H9 (cell line): ENCODE measurements at regions not wholly inside any gene's neighbourhood (a gene's known extent, or its start where the extent isn't known, plus 50 kb on each side); places are given as distances from the start of the nearest gene placed in this dataset.

Experiments
- DNase-seq: peaks from one replicate; pipeline ENCODE4 v3.0.0-alpha.2; 2017
- H2AFZ ChIP-seq: one replicate; pipeline ENCODE4 v1.6.1; 2013; ENCODE audit warnings: mild to moderate bottlenecking, low read length, control low read depth, moderate library complexity
- H2AK5ac ChIP-seq: 2 replicates; pipeline ENCODE4 v1.6.1; 2013; ENCODE audit warnings: low read length, control low read depth, mixed read lengths; ENCODE audit not compliant: insufficient read length
- H2BK120ac ChIP-seq: one replicate; pipeline ENCODE4 v1.6.1; 2013; ENCODE audit warnings: low read depth, mild to moderate bottlenecking, low read length, control low read depth, inconsistent platforms; ENCODE audit not compliant: poor library complexity, severe bottlenecking
- H2BK12ac ChIP-seq: 2 replicates; pipeline ENCODE4 v1.6.1; 2013; ENCODE audit warnings: low read length, control low read depth, mixed read lengths, low read depth; ENCODE audit not compliant: insufficient read length
- H2BK15ac ChIP-seq: 2 replicates; pipeline ENCODE4 v1.6.1; 2013; ENCODE audit warnings: low read depth, low read length, control low read depth
- H2BK20ac ChIP-seq: one replicate; pipeline ENCODE4 v1.6.1; 2013; ENCODE audit warnings: low read depth, mild to moderate bottlenecking, low read length, control low read depth, inconsistent platforms; ENCODE audit not compliant: poor library complexity, severe bottlenecking
- H2BK5ac ChIP-seq: 2 replicates; pipeline ENCODE4 v1.6.1; 2013; ENCODE audit warnings: low read length, control low read depth, mixed read lengths; ENCODE audit not compliant: insufficient read length
- H3K14ac ChIP-seq: 2 replicates; pipeline ENCODE4 v1.6.1; 2013; ENCODE audit warnings: low read length, control low read depth; ENCODE audit not compliant: insufficient read depth
- H3K18ac ChIP-seq: 2 replicates; pipeline ENCODE4 v1.6.1; 2013; ENCODE audit warnings: low read depth, mild to moderate bottlenecking, mixed read lengths, low read length, control low read depth; ENCODE audit not compliant: insufficient read length
- H3K23ac ChIP-seq: 2 replicates; pipeline ENCODE4 v1.6.1; 2013; ENCODE audit warnings: low read length, control low read depth, mixed read lengths, low read depth; ENCODE audit not compliant: insufficient read length
- H3K23me2 ChIP-seq: 2 replicates; pipeline ENCODE4 v1.6.1; 2013; ENCODE audit warnings: low read depth, mild to moderate bottlenecking, mixed read lengths, low read length, control low read depth; ENCODE audit not compliant: insufficient read length, poor library complexity, severe bottlenecking
- H3K27ac ChIP-seq: 2 replicates; pipeline ENCODE4 v1.5.1; 2013; ENCODE audit warnings: low read length, control low read depth, mixed read lengths, low read depth; ENCODE audit not compliant: insufficient read length
- H3K27me3 ChIP-seq: 2 replicates; pipeline ENCODE4 v1.6.1; 2013; ENCODE audit warnings: low read length, control low read depth, inconsistent platforms; ENCODE audit not compliant: insufficient read depth
- H3K4ac ChIP-seq: 2 replicates; pipeline ENCODE4 v1.6.1; 2013; ENCODE audit warnings: low read depth, mild to moderate bottlenecking, control low read depth, inconsistent platforms, low read length, moderate library complexity
- H3K4me1 ChIP-seq: 2 replicates; pipeline ENCODE4 v1.6.1; 2013; ENCODE audit warnings: low read length, control low read depth, inconsistent platforms; ENCODE audit not compliant: insufficient read depth
- H3K4me2 ChIP-seq: 2 replicates; pipeline ENCODE4 v1.6.1; 2013; ENCODE audit warnings: low read length, control low read depth, mixed read lengths; ENCODE audit not compliant: insufficient read length, insufficient read depth
- H3K56ac ChIP-seq: 2 replicates; pipeline ENCODE4 v1.6.1; 2013; ENCODE audit warnings: low read depth, mild to moderate bottlenecking, mixed read lengths, low read length, control low read depth; ENCODE audit not compliant: insufficient read length
- H3K79me1 ChIP-seq: 2 replicates; pipeline ENCODE4 v1.6.1; 2013; ENCODE audit warnings: low read depth, mild to moderate bottlenecking, moderate library complexity, low read length, control low read depth, inconsistent platforms; ENCODE audit not compliant: insufficient read depth, poor library complexity, severe bottlenecking
- H3K79me2 ChIP-seq: 2 replicates; pipeline ENCODE4 v1.6.1; 2013; ENCODE audit warnings: low read length, control low read depth, inconsistent platforms; ENCODE audit not compliant: insufficient read depth
- H3K9ac ChIP-seq: 2 replicates; pipeline ENCODE4 v1.6.1; 2013; ENCODE audit warnings: low read length, control low read depth, mixed read lengths; ENCODE audit not compliant: insufficient read length; ENCODE audit errors: extremely low read depth
- H3K9me3 ChIP-seq: one replicate; pipeline ENCODE4 v1.6.1; 2013; ENCODE audit warnings: low read depth, low read length, inconsistent platforms; ENCODE audit not compliant: control insufficient read depth
- H3T11ph ChIP-seq: one replicate; pipeline ENCODE4 v1.6.1; 2013; ENCODE audit warnings: mild to moderate bottlenecking, low read length, control low read depth, inconsistent platforms
- H4K20me1 ChIP-seq: one replicate; pipeline ENCODE4 v1.6.1; 2013; ENCODE audit not compliant: control insufficient read depth, insufficient read length, insufficient read depth
- H4K5ac ChIP-seq: 2 replicates; pipeline ENCODE4 v1.6.1; 2013; ENCODE audit warnings: low read depth, mild to moderate bottlenecking, mixed read lengths, low read length, control low read depth; ENCODE audit not compliant: insufficient read length
- H4K8ac ChIP-seq: replicated peaks from 2 replicates; pipeline ENCODE4 v1.6.1; 2013; ENCODE audit warnings: low read length, control low read depth, mixed read lengths, low read depth; ENCODE audit not compliant: insufficient read length
- H4K91ac ChIP-seq: 2 replicates; pipeline ENCODE4 v1.6.1; 2013; ENCODE audit warnings: low read depth, mild to moderate bottlenecking, moderate library complexity, mixed read lengths, low read length, control low read depth; ENCODE audit not compliant: insufficient read length
- H3K27ac Mint-ChIP-seq, 3 experiments: 2 replicates in 2 of 3; 3 replicates in 1 of 3; pipeline ENCODE4 v1.8.0; 2020 to 2021; ENCODE audit warnings: mixed read lengths in 3 of 3, mild to moderate bottlenecking in 1 of 3, moderate library complexity in 1 of 3
- H3K27me3 Mint-ChIP-seq: 2 replicates; pipeline ENCODE4 v1.8.0; 2021; ENCODE audit warnings: low read depth, mild to moderate bottlenecking, moderate library complexity, mixed read lengths
- H3K36me3 Mint-ChIP-seq, 3 experiments: 2 replicates in 2 of 3; 3 replicates in 1 of 3; pipeline ENCODE4 v1.8.0; 2020 to 2021; ENCODE audit warnings: low read depth in 3 of 3, mixed read lengths in 3 of 3; ENCODE audit not compliant: insufficient read depth in 1 of 3
- H3K4me1 Mint-ChIP-seq, 2 experiments: 2 replicates each; pipeline ENCODE4 v1.8.0; 2020; ENCODE audit warnings: mixed read lengths in 2 of 2
- H3K4me3 Mint-ChIP-seq, 2 experiments: 2 replicates in 1 of 2; 3 replicates in 1 of 2; pipeline ENCODE4 v1.8.0; 2020 to 2021; ENCODE audit warnings: mild to moderate bottlenecking in 2 of 2, mixed read lengths in 2 of 2, moderate library complexity in 1 of 2
- H3K9me3 Mint-ChIP-seq, 2 experiments: 2 replicates in 1 of 2; 3 replicates in 1 of 2; pipeline ENCODE4 v1.8.0; 2020; ENCODE audit warnings: mild to moderate bottlenecking in 2 of 2, mixed read lengths in 2 of 2, moderate library complexity in 1 of 2
- WGBS: extraction: QIAGEN DNeasy Blood & Tissue Kit; methylation state at CpG from one replicate; pipeline ENCODE4 v1.1.7; 2013; ENCODE audit warnings: missing lambda C conversion rate, low lambda C conversion rate, mixed read lengths; ENCODE audit not compliant: insufficient read length; ENCODE audit errors: extremely low coverage; 5-methylcytosine and 5-hydroxymethylcytosine counted together
- TF ChIP-seq, protein P1 (sequence below): fragments of 200-600 bp; sonication (generic); conservative IDR thresholded peaks from 3 replicates; pipeline ENCODE4 v1.8.0; 2021; ENCODE audit warnings: antibody characterized with exemption, mild to moderate bottlenecking

DNA sequence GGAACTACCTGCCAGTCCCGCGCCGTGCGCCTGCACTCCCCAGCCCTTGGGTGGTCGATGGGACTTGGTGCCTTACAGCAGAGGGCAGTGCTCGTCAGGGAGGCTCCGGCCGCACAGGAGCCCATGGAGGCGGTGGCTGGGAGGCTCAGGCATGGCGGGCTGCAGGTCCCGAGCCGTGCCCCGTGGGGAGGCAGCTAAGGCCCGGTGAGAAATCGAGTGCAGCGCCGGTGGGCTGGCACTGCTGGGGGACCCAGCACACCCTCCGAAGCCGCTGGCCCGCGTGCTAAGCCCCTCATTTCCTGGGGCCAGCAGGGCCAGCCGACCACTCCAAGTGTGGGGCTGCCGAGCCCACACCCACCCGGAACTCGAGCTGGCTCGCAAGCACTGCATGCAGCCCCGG lies 580.2 kb downstream of the ZIC1 start:
- Histone ChIP-seq H2BK5ac (no peak overlapping the region), H3K9me3 (no peaks in the 10 kb centered on the region), H3T11ph (no peak overlapping the region), H3K4me1 (no peaks in the 10 kb centered on the region), H3K4ac (no peak overlapping the region; the same call in 1 of the 2 replicates), H3K23me2 (no peaks in the 10 kb centered on the region), H2BK20ac (no peak overlapping the region), H2AK5ac (no peak overlapping the region), H4K8ac (no peak overlapping the region), H4K91ac (no peak overlapping the region), H3K79me1 (no peaks in the 10 kb centered on the region), H3K79me2 (no peaks in the 10 kb centered on the region), H3K27me3 (no peaks in the 10 kb centered on the region), H4K5ac (no peak overlapping the region), H2BK15ac (no peak overlapping the region), H3K23ac (no peak overlapping the region), H4K20me1 (no peaks in the 10 kb centered on the region), H3K27ac (no peak overlapping the region), H3K4me2 (no peak overlapping the region), H2BK120ac (no peak overlapping the region), H3K14ac (no peak overlapping the region), H2AFZ (no peak overlapping the region), H3K56ac (no peak overlapping the region), H3K18ac (no peak overlapping the region), H3K9ac (no peak overlapping the region), H2BK12ac (no peak overlapping the region)
- Mint-ChIP-seq H3K27ac (no peak overlapping the region), H3K4me3 (no peak overlapping the region), H3K9me3 (no peaks in the 10 kb centered on the region), H3K27me3 (no peaks in the 10 kb centered on the region), H3K4me1 (no peaks in the 10 kb centered on the region; a peak in 1 of 4 replicates), H3K36me3 (peaks cover 2 to 4% (median 2%) of the 10 kb centered on the region in 3 experiments; a peak in 2 of 7 replicates)
- WGBS: no CpG with 5 or more reads among the region's 27 CpGs
- DNase-seq: no peak
- TF ChIP-seq, protein P1, sequence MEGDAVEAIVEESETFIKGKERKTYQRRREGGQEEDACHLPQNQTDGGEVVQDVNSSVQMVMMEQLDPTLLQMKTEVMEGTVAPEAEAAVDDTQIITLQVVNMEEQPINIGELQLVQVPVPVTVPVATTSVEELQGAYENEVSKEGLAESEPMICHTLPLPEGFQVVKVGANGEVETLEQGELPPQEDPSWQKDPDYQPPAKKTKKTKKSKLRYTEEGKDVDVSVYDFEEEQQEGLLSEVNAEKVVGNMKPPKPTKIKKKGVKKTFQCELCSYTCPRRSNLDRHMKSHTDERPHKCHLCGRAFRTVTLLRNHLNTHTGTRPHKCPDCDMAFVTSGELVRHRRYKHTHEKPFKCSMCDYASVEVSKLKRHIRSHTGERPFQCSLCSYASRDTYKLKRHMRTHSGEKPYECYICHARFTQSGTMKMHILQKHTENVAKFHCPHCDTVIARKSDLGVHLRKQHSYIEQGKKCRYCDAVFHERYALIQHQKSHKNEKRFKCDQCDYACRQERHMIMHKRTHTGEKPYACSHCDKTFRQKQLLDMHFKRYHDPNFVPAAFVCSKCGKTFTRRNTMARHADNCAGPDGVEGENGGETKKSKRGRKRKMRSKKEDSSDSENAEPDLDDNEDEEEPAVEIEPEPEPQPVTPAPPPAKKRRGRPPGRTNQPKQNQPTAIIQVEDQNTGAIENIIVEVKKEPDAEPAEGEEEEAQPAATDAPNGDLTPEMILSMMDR: no peak
